SK-N-SH (cell line): ENCODE measurements at regions not wholly inside any gene's neighbourhood (a gene's known extent, or its start where the extent isn't known, plus 50 kb on each side); places are given as distances from the start of the nearest gene placed in this dataset.

Experiments
- CTCF ChIA-PET: fragments of 300-600, 350-600 bp; formaldehyde crosslinking; extraction: SDS; loops from one replicate; lab custom pipeline; 2021; lab: Yijun Ruan, JAX
- POLR2A ChIA-PET: fragments of 350-600 bp; sonication (Branson Sonifier 250); formaldehyde crosslinking; extraction: SDS; loops from one replicate; lab custom pipeline; 2020; ENCODE audit warnings: antibody characterized with exemption, inconsistent platforms; lab: Yijun Ruan, JAX
- DNase-seq: peaks from one replicate; pipeline ENCODE4 v3.0.0; 2012
- H2AFZ ChIP-seq: fragments of 200-600 bp; sonication (generic); 2 replicates; pipeline ENCODE4 v1.8.1; 2016; ENCODE audit warnings: antibody characterized with exemption, mild to moderate bottlenecking, low read depth
- H3F3A ChIP-seq: fragments of 200-600 bp; sonication (generic); replicated peaks from 2 replicates; pipeline ENCODE3; 2016; ENCODE audit warnings: antibody characterized with exemption, mild to moderate bottlenecking; ENCODE audit not compliant: insufficient read depth
- H3K27ac ChIP-seq, 2 experiments: fragments of 200-500 bp in 1 of 2; fragments of 200-600 bp in 1 of 2; sonication (Bioruptor generic) in 1 of 2; sonication (generic), shearing (Covaris generic) in 1 of 2; 2 replicates each; pipeline versions ENCODE4 v1.5.1 to v1.6.1; 2014 to 2016; ENCODE audit warnings: low read depth in 2 of 2, inconsistent platforms in 1 of 2, low read length in 1 of 2, mild to moderate bottlenecking in 1 of 2, mixed read lengths in 1 of 2
- H3K27me3 ChIP-seq: fragments of 200-600 bp; sonication (generic), shearing (Covaris generic); 2 replicates; pipeline ENCODE4 v1.6.1; 2016; ENCODE audit warnings: mixed run types; ENCODE audit not compliant: insufficient read depth
- H3K36me3 ChIP-seq, 2 experiments: fragments of 200-500 bp in 1 of 2; fragments of 200-600 bp in 1 of 2; sonication (Bioruptor generic) in 1 of 2; sonication (generic) in 1 of 2; replicated peaks in 1 of 2; 2 replicates each; pipeline versions ENCODE3 to v1.5.1; 2014 to 2016; ENCODE audit warnings: low read length in 1 of 2, mild to moderate bottlenecking in 1 of 2; ENCODE audit not compliant: insufficient read depth in 2 of 2, control insufficient read depth in 1 of 2
- H3K4me1 ChIP-seq, 2 experiments: fragments of 200-500 bp in 1 of 2; fragments of 200-600 bp in 1 of 2; sonication (Bioruptor generic) in 1 of 2; sonication (generic), shearing (Covaris generic) in 1 of 2; 2 replicates each; pipeline versions ENCODE4 v1.5.1 to v1.6.1; 2014 to 2016; ENCODE audit warnings: low read depth in 1 of 2, low read length in 1 of 2, mixed run types in 1 of 2; ENCODE audit not compliant: insufficient read depth in 2 of 2, control insufficient read depth in 1 of 2
- H3K4me2 ChIP-seq: fragments of 200-600 bp; sonication (generic), shearing (Covaris generic); 2 replicates; pipeline ENCODE4 v1.6.1; 2017; ENCODE audit warnings: mixed run types
- H3K4me3 ChIP-seq, 2 experiments: fragments of 200-500 bp in 1 of 2; fragments of 200-600 bp in 1 of 2; sonication (Bioruptor generic) in 1 of 2; sonication (generic), shearing (Covaris generic) in 1 of 2; 2 replicates each; pipeline versions ENCODE4 v1.5.1 to v1.8.1; 2014 to 2016; ENCODE audit warnings: low read depth in 2 of 2, inconsistent platforms in 1 of 2, low read length in 1 of 2, mild to moderate bottlenecking in 1 of 2, mixed read lengths in 1 of 2, moderate library complexity in 1 of 2
- H3K79me2 ChIP-seq: fragments of 200-600 bp; sonication (generic); 2 replicates; pipeline ENCODE4 v1.8.1; 2017; ENCODE audit warnings: mild to moderate bottlenecking; ENCODE audit not compliant: insufficient read depth
- H3K9ac ChIP-seq: fragments of 200-600 bp; sonication (generic); 2 replicates; pipeline ENCODE4 v1.6.1; 2017; ENCODE audit warnings: mixed run types
- H3K9me2 ChIP-seq: fragments of 200-600 bp; sonication (generic); 2 replicates; pipeline ENCODE4 v1.6.1; 2017; ENCODE audit warnings: mixed run types
- H3K9me3 ChIP-seq: fragments of 200-600 bp; sonication (generic); 2 replicates; pipeline ENCODE4 v1.6.1; 2017; ENCODE audit warnings: mixed run types, mild to moderate bottlenecking, moderate library complexity
- H4K20me1 ChIP-seq: fragments of 200-600 bp; sonication (generic); 2 replicates; pipeline ENCODE4 v1.6.1; 2017; ENCODE audit warnings: mild to moderate bottlenecking, mixed run types; ENCODE audit not compliant: insufficient read depth
- EP300 ChIP-seq, 2 experiments: IDR thresholded peaks; 2 replicates each; pipeline versions ENCODE4 v1.4.0 to v1.6.1; 2012; ENCODE audit warnings: borderline replicate concordance in 1 of 2, low read depth in 1 of 2, low read length in 1 of 2
- EZH2phosphoT487 ChIP-seq: fragments of 200-600 bp; sonication (generic); IDR thresholded peaks from 2 replicates; pipeline ENCODE4 v1.6.1; 2017; ENCODE audit warnings: low read depth, mixed run types, mild to moderate bottlenecking, antibody characterized with exemption, moderate library complexity, borderline replicate concordance
- FOXJ3 ChIP-seq: sonication (generic); formaldehyde crosslinking; IDR thresholded peaks from 2 replicates; pipeline ENCODE4 v1.5.1; 2020; ENCODE audit warnings: mild to moderate bottlenecking, missing genetic modification reagents
- GABPA ChIP-seq: IDR thresholded peaks from 2 replicates; pipeline ENCODE4 v1.4.0; 2012; ENCODE audit warnings: low read depth, mild to moderate bottlenecking
- GATA2 ChIP-seq: sonication (generic); formaldehyde crosslinking; IDR thresholded peaks from 2 replicates; pipeline ENCODE4 v1.5.0; 2020; ENCODE audit warnings: mild to moderate bottlenecking, missing genetic modification reagents
- NFIC ChIP-seq: IDR thresholded peaks from 2 replicates; pipeline ENCODE4 v1.4.0; 2012; ENCODE audit warnings: borderline replicate concordance
- RAD21 ChIP-seq: IDR thresholded peaks from 2 replicates; pipeline ENCODE4 v1.6.1; 2012; ENCODE audit warnings: mild to moderate bottlenecking, low read length
- RFX5 ChIP-seq: IDR thresholded peaks from 2 replicates; pipeline ENCODE4 v1.6.1; 2012; ENCODE audit warnings: mild to moderate bottlenecking, improper control_type of control experiment, low read length
- WGBS: methylation state at CpG from one replicate; pipeline ENCODE4 v1.1.6; 2017; ENCODE audit warnings: low lambda C conversion rate; 5-methylcytosine and 5-hydroxymethylcytosine counted together
- TF ChIP-seq, protein P1 (sequence below): fragments of 200-600 bp; sonication (generic); IDR thresholded peaks from 2 replicates; pipeline ENCODE4 v1.6.1; 2017; ENCODE audit warnings: antibody characterized with exemption, mild to moderate bottlenecking, moderate library complexity
- TF ChIP-seq, protein P2 (sequence below): IDR thresholded peaks from 2 replicates; pipeline ENCODE4; 2012
- TF ChIP-seq, protein P3 (sequence below): IDR thresholded peaks from 2 replicates; pipeline ENCODE4 v1.4.0; 2012; ENCODE audit warnings: low read depth, borderline replicate concordance

DNA sequence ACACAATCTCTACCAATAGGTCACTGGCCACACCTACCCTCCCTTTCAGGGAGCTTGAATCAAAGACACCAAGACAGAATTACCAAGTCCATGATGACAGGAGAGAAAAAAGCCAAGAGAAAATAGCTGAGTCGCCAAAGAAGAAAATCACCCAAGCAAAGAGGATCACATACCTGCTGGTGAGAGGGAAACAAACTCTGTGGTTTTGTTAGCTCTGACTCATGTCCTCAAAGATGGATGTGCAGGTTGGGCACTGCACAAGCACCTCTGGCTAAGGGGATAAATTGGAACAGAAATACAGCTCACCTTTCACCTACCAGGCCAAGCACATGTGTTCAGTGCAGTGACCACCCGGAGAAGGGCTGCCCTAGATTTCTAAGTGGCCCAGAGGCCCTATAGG lies 114.8 kb downstream of the TFAP2A start:
- H2AFZ ChIP-seq = no peak overlapping the region
- CTCF ChIA-PET = interaction anchor here (0.5 kb wide), 1 partner anchor 179 kb away, joined by 3 read pairs; no protein-coding TSS in a partner anchor
- no peaks in the 10 kb centered on the region for H3K79me2 ChIP-seq
- no peak overlapping the region for H3K4me2 ChIP-seq
- no peaks in the 10 kb centered on the region for H3K9me2 ChIP-seq
- TF ChIP-seq GABPA = no peak
- TF ChIP-seq, protein P1, sequence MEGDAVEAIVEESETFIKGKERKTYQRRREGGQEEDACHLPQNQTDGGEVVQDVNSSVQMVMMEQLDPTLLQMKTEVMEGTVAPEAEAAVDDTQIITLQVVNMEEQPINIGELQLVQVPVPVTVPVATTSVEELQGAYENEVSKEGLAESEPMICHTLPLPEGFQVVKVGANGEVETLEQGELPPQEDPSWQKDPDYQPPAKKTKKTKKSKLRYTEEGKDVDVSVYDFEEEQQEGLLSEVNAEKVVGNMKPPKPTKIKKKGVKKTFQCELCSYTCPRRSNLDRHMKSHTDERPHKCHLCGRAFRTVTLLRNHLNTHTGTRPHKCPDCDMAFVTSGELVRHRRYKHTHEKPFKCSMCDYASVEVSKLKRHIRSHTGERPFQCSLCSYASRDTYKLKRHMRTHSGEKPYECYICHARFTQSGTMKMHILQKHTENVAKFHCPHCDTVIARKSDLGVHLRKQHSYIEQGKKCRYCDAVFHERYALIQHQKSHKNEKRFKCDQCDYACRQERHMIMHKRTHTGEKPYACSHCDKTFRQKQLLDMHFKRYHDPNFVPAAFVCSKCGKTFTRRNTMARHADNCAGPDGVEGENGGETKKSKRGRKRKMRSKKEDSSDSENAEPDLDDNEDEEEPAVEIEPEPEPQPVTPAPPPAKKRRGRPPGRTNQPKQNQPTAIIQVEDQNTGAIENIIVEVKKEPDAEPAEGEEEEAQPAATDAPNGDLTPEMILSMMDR = no peak
- no peak for TF ChIP-seq GATA2 (CRISPR knock-in tag)
- TF ChIP-seq, protein P2, sequence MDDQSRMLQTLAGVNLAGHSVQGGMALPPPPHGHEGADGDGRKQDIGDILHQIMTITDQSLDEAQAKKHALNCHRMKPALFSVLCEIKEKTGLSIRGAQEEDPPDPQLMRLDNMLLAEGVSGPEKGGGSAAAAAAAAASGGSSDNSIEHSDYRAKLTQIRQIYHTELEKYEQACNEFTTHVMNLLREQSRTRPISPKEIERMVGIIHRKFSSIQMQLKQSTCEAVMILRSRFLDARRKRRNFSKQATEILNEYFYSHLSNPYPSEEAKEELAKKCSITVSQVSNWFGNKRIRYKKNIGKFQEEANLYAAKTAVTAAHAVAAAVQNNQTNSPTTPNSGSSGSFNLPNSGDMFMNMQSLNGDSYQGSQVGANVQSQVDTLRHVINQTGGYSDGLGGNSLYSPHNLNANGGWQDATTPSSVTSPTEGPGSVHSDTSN = no peak
- TF ChIP-seq NFIC = no peak
- TF ChIP-seq RFX5 = no peak
- TF ChIP-seq, all 33 proteins: peak for 0
- Histone ChIP-seq H3K4me3 (no peak overlapping the region), H3K9me3 (no peaks in the 10 kb centered on the region), H3F3A (no peaks in the 10 kb centered on the region), H4K20me1 (no peaks in the 10 kb centered on the region), H3K27me3 (peaks cover 22% of the 10 kb centered on the region), H3K27ac (no peak overlapping the region), H3K4me1 (no peaks in the 10 kb centered on the region), H3K9ac (no peak overlapping the region), H3K36me3 (no peaks in the 10 kb centered on the region)
- DNase-seq = no peak
- 5% methylated on average over 2 of the region's 2 CpGs for WGBS
- POLR2A ChIA-PET = no interaction called here

DNA sequence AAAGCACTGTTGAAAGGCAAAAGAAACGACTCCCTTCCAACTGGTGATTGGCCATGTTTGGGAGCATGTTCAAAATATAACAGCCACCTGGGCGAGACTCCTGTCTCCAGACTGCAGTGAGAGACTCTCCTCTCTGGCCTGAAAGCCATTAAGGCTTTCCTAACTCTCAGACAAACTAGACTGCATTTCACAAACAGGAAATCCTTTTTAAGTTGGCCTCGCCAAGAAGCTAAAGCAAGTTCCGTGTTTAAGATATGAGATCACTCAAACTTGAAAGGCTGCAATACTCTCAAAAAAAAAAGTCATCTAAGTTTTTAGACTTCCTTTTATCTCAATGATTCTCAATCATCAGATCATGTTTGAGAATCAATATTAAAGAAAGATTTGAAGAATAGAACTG lies 117.0 kb downstream of the TFAP2A start:
- H3K9me3 ChIP-seq = no peaks in the 10 kb centered on the region
- TF ChIP-seq, protein P3, sequence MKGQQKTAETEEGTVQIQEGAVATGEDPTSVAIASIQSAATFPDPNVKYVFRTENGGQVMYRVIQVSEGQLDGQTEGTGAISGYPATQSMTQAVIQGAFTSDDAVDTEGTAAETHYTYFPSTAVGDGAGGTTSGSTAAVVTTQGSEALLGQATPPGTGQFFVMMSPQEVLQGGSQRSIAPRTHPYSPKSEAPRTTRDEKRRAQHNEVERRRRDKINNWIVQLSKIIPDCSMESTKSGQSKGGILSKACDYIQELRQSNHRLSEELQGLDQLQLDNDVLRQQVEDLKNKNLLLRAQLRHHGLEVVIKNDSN = no peak
- TF ChIP-seq FOXJ3 (CRISPR knock-in tag) (no peak), RAD21 (no peak), EZH2phosphoT487 (no peak), EP300 (IDR thresholded peaks at IDR 0.05; ENCODE audit: borderline replicate concordance in 1 of 2, low read depth in 1 of 2, low read length in 1 of 2) (no peak)
- TF ChIP-seq, all 33 proteins: peak for 0
- Histone ChIP-seq H3F3A (no peaks in the 10 kb centered on the region), H3K9me2 (no peaks in the 10 kb centered on the region), H3K4me3 (no peak overlapping the region), H3K27ac (no peak overlapping the region), H3K4me2 (no peak overlapping the region), H3K79me2 (no peaks in the 10 kb centered on the region), H3K9ac (no peak overlapping the region), H3K36me3 (no peaks in the 10 kb centered on the region), H4K20me1 (no peaks in the 10 kb centered on the region), H3K4me1 (no peaks in the 10 kb centered on the region), H2AFZ (no peak overlapping the region), H3K27me3 (peaks cover 7% of the 10 kb centered on the region)
- no peak for DNase-seq
- 12% methylated on average over 4 of the region's 4 CpGs for WGBS
- CTCF ChIA-PET = no interaction called here
- POLR2A ChIA-PET = no interaction called here
